DND-41 (cell line): ENCODE measurements at regions not wholly inside any gene's neighbourhood (a gene's known extent, or its start where the extent isn't known, plus 50 kb on each side); places are given as distances from the start of the nearest gene placed in this dataset.

Source experiments
- ATAC-seq: fragments of 200-7000 bp; cut with Tn5 transposase; 3 replicates; pipeline ENCODE4 v1.9.1; 2021; ENCODE audit warnings: low read depth; ENCODE audit not compliant: insufficient read depth
- DNase-seq: peaks from one replicate; pipeline ENCODE4 v3.0.0-alpha.2; 2020
- H2AFZ ChIP-seq: 2 replicates; pipeline ENCODE4 v1.6.0; 2012; ENCODE audit warnings: low read depth, low read length
- H3K27ac ChIP-seq: 2 replicates; pipeline ENCODE4 v1.5.1; 2012; ENCODE audit warnings: low read length, inconsistent platforms
- H3K27me3 ChIP-seq: fragments of 200-600 bp; sonication (generic); 2 replicates; pipeline ENCODE4 v1.6.0; 2012; ENCODE audit warnings: low read length, mild to moderate bottlenecking, inconsistent platforms; ENCODE audit not compliant: insufficient read depth, poor library complexity
- H3K36me3 ChIP-seq: 2 replicates; pipeline ENCODE4 v1.5.1; 2012; ENCODE audit warnings: low read length, inconsistent platforms; ENCODE audit not compliant: insufficient read depth
- H3K4me1 ChIP-seq: 2 replicates; pipeline ENCODE4 v1.5.1; 2012; ENCODE audit warnings: mild to moderate bottlenecking, low read length; ENCODE audit not compliant: insufficient read depth
- H3K4me2 ChIP-seq: 2 replicates; pipeline ENCODE4 v1.6.0; 2012; ENCODE audit warnings: mild to moderate bottlenecking, moderate library complexity, low read length, inconsistent platforms; ENCODE audit not compliant: insufficient read depth
- H3K4me3 ChIP-seq, 2 experiments: fragments of 200-600 bp in 1 of 2; shearing (Covaris generic) in 1 of 2; 2 replicates each; pipeline ENCODE4 v1.5.1; 2012 to 2016; ENCODE audit warnings: inconsistent platforms in 2 of 2, low read length in 2 of 2, mild to moderate bottlenecking in 2 of 2, low read depth in 1 of 2, moderate library complexity in 1 of 2
- H3K79me2 ChIP-seq: 2 replicates; pipeline ENCODE4 v1.6.0; 2012; ENCODE audit warnings: low read length, inconsistent platforms; ENCODE audit not compliant: insufficient read depth
- H3K9ac ChIP-seq: 2 replicates; pipeline ENCODE4 v1.6.0; 2012; ENCODE audit warnings: low read depth, mild to moderate bottlenecking, inconsistent platforms, low read length, moderate library complexity
- H3K9me3 ChIP-seq: 2 replicates; pipeline ENCODE4 v1.5.1; 2012; ENCODE audit warnings: low read length, moderate library complexity, mild to moderate bottlenecking, inconsistent platforms; ENCODE audit not compliant: insufficient read depth, severe bottlenecking
- H4K20me1 ChIP-seq: 2 replicates; pipeline ENCODE4 v1.6.0; 2012; ENCODE audit warnings: low read length; ENCODE audit not compliant: insufficient read depth
- EZH2 ChIP-seq: IDR thresholded peaks from 3 replicates; pipeline ENCODE4 v1.6.1; 2012; ENCODE audit warnings: borderline replicate concordance, low read depth, mild to moderate bottlenecking, moderate library complexity, low read length, inconsistent platforms; ENCODE audit not compliant: severe bottlenecking
- TF ChIP-seq, protein P1 (sequence below): IDR thresholded peaks from 2 replicates; pipeline ENCODE4 v1.5.1; 2012; ENCODE audit warnings: borderline replicate concordance, low read length, moderate library complexity, mild to moderate bottlenecking; ENCODE audit not compliant: poor library complexity, severe bottlenecking; ENCODE audit errors: extremely low read depth

DNA sequence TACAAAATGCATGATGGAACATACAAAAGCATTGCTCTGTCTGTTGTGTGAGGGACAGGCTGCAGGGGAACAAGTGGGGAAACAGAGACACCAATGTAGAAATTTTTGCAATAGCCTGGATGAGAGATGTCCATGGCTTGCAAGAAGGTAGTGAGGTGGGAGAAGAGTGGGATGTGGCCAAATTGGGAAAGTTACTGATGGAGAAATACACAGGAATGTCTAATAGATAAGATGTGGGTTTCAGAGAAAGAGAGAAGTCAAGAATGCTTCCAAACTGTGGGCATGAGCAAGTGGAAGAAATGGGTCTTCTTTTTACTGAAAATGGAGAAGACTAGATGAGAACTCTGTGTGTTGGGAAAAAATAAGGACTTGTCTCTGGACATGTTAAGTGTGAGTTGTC is 592.7 kb downstream of the TNS3 start:
- Histone ChIP-seq H3K9ac (no peak overlapping the region), H3K4me1 (no peaks in the 10 kb centered on the region), H3K9me3 (no peaks in the 10 kb centered on the region), H3K36me3 (no peaks in the 10 kb centered on the region), H2AFZ (no peak overlapping the region), H3K27ac (no peak overlapping the region), H4K20me1 (no peaks in the 10 kb centered on the region), H3K4me3 (no peak overlapping the region), H3K4me2 (no peak overlapping the region), H3K27me3 (no peaks in the 10 kb centered on the region), H3K79me2 (no peaks in the 10 kb centered on the region)
- no peak for DNase-seq
- no peak for ATAC-seq
- TF ChIP-seq EZH2: no peak
- TF ChIP-seq, protein P1, sequence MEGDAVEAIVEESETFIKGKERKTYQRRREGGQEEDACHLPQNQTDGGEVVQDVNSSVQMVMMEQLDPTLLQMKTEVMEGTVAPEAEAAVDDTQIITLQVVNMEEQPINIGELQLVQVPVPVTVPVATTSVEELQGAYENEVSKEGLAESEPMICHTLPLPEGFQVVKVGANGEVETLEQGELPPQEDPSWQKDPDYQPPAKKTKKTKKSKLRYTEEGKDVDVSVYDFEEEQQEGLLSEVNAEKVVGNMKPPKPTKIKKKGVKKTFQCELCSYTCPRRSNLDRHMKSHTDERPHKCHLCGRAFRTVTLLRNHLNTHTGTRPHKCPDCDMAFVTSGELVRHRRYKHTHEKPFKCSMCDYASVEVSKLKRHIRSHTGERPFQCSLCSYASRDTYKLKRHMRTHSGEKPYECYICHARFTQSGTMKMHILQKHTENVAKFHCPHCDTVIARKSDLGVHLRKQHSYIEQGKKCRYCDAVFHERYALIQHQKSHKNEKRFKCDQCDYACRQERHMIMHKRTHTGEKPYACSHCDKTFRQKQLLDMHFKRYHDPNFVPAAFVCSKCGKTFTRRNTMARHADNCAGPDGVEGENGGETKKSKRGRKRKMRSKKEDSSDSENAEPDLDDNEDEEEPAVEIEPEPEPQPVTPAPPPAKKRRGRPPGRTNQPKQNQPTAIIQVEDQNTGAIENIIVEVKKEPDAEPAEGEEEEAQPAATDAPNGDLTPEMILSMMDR: no peak

DNA sequence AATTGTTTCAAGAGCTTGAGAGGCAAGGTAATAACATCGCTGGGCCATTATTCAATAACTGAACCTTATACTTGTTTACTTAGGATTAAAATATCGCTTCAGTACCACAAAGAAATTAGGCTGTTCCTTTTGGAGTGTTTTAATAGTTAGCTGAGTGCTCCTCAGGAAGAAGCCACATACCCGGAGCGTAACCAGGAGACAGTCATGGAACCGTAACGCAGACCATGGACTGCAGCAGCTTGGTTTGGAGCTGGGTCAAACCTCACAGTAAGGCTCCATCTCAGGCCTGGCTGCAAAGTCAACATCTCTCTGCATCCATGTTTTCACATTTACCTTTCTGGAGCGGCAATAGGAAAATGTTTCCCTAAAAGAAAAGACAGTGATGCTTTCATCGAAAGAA is 599.0 kb downstream of the TNS3 start:
- no peak overlapping the region for H3K4me3 ChIP-seq
- DNase-seq (no peak), ATAC-seq (no peak)
- H4K20me1 ChIP-seq: no peaks in the 10 kb centered on the region
- H3K4me1 ChIP-seq: no peaks in the 10 kb centered on the region
- no peaks in the 10 kb centered on the region for H3K27me3 ChIP-seq
- H3K9ac ChIP-seq: no peak overlapping the region
- no peak overlapping the region for H3K27ac ChIP-seq
- no peaks in the 10 kb centered on the region for H3K79me2 ChIP-seq
- no peak overlapping the region for H3K4me2 ChIP-seq
- no peak for TF ChIP-seq EZH2
- no peak overlapping the region for H2AFZ ChIP-seq
- H3K36me3 ChIP-seq: no peaks in the 10 kb centered on the region
- H3K9me3 ChIP-seq: no peaks in the 10 kb centered on the region

DNA sequence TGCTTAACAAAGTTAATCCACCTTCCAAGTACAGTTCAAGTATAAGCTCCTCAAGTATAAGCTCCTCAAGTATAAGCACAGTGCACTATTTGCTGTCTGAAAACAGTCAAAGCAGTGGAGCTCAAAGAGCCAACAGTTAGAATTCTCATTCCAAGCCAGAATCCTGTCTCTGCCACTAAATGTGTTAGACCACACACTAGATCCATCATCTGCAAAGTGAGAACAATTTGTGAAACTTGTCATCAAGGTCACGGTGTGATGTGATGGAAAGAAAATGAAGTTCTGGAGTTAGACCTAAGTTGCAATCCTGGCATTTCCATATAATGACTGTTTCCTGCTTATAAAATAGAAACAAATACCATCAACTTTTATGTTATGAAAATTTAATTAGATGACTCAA is 602.5 kb downstream of the TNS3 start:
- Histone ChIP-seq H3K27me3 (no peaks in the 10 kb centered on the region), H3K4me2 (no peak overlapping the region)

DNA sequence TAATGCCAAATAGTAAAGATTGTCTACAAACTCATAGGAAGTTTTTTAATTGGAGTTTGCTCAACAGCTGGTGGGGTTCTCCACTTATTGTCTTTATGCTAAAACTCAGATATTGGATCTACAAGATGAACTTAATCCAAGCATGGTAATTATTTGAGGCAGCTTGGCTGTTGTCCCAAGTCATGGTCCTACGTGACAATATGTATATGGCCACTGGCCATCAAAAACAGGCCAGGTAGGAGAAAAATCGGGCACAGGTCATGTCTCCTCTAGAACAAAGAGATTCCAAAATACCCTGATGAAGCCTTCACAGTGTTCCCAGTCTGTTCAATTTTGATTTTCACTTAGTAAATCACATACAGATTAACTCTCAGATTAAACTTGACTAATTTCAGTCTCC is 606.4 kb downstream of the TNS3 start:
- TF ChIP-seq, protein P1: no peak
- no peak for TF ChIP-seq EZH2
- Histone ChIP-seq H3K9ac (no peak overlapping the region), H3K4me2 (no peak overlapping the region), H3K27ac (no peak overlapping the region), H3K79me2 (no peaks in the 10 kb centered on the region), H3K36me3 (no peaks in the 10 kb centered on the region), H2AFZ (no peak overlapping the region), H3K9me3 (no peaks in the 10 kb centered on the region), H3K4me3 (no peak overlapping the region), H3K27me3 (no peaks in the 10 kb centered on the region), H3K4me1 (no peaks in the 10 kb centered on the region), H4K20me1 (no peaks in the 10 kb centered on the region)
- ATAC-seq: no peak
- no peak for DNase-seq

More for the DNA sequence above, 602.5 kb downstream of the TNS3 start:
- H4K20me1 ChIP-seq: no peaks in the 10 kb centered on the region
- H2AFZ ChIP-seq: no peak overlapping the region
- ATAC-seq: no peak
- no peaks in the 10 kb centered on the region for H3K4me1 ChIP-seq
- no peaks in the 10 kb centered on the region for H3K79me2 ChIP-seq
- no peak overlapping the region for H3K9ac ChIP-seq
- no peak for DNase-seq
- no peaks in the 10 kb centered on the region for H3K9me3 ChIP-seq
- no peak overlapping the region for H3K27ac ChIP-seq
- TF ChIP-seq EZH2: no peak
- no peaks in the 10 kb centered on the region for H3K36me3 ChIP-seq
- no peak overlapping the region for H3K4me3 ChIP-seq
